GM19043 (cell line): ENCODE measurements at regions not wholly inside any gene's neighbourhood (a gene's known extent, or its start where the extent isn't known, plus 50 kb on each side); places are given as distances from the start of the nearest gene placed in this dataset.
"Not testable (repeated sequence)": the region's sequence is repeated elsewhere in the genome, so short reads cannot be mapped to it uniquely, and the experiment has no call there.

Source experiments
- ATAC-seq: cut with Tn5 transposase; IDR thresholded peaks from one replicate; pipeline ENCODE4 v1.9.1; 2021; ENCODE audit warnings: low read depth; ENCODE audit not compliant: unreplicated experiment

DNA sequence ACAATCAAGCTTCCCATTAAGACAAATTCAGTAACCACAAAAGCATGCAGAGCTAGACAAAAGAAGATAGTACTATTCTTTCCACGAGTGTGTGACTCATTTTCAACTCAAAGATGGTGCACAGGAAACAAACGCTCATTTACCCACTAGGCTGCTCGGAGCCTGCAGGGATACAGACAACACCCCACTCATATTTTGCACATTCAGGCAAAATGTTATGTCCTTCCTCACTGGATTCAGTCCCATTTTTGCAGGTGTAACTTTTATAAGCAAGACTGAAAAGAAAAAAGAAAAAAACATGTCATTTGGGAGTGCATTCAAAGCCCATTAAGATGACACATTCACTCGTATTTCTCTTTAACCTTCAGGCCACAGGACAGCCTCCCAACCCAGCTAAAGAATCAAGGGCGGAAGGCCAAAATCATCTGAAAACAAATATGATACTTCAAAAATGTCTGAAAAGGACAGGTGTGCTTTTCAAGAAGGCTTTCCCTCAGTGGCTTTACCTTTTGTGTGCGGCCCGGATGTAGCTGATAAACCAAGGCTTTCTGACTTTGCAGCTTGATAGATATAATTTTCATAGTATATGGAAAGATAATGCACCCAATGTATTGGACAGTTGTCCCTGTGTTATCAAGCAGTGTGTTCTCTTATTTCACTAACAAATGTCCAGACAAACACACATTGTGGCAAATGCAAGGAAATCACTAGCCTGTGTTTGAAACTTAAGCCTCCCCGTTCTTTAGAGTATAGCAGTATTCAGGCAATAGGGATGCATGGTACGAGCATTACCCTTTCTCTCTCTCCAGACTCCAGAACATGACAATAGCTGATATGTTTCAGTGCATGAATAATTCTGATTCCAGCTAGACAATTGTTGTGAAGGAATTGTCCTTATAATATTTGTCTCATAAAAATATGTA lies 147.8 kb upstream of the KRR1 start:
- no peak for ATAC-seq

DNA sequence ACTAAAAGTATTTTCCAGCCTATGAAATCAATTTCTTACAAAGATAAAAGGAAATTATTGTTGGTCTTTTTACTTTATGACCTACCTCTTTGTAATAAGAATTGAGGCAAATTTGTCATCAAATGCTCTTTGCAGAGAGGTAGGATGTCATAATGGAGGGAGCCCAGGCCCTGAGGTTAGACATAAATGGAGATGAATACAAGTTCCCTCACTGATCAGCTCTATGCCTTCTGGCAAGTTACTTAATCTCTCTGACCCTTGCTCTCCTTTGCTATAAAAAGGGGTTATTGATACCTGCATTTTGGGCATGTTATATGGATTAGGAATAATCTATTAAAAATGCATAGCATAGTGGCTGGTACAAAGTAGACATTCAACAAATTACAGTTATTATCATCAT lies 146.9 kb upstream of the KRR1 start:
- ATAC-seq = no peak

GRCh38 chr12:75657831-75658230 lies 146.4 kb upstream of the KRR1 start:
- ATAC-seq = no peak

- ATAC-seq = not testable (repeated sequence)
These were observed 145.9 kb upstream of the KRR1 start for GRCh38 chr12:75657354-75657753.

- no peak for ATAC-seq
These were observed 145.2 kb upstream of the KRR1 start for GRCh38 chr12:75656648-75657047.

DNA sequence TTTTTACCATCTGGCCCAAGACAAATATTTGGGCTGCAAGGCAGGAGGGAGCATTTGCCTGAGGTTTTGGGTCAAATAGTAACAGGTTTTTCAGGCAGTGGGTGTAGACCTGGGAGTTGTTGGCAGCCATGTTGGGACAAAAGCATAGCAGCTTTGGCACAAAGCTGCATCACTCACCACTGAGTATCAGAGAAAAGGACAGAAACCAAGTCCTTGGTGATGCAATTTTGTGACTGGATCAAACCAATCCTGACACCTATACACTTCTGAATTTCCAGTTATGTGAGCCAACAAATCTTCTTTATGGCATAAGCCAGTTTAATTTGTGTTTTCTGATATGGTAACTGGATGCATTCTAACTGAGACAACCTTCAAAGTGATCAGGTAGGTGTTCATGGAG lies 144.8 kb upstream of the KRR1 start:
- no peak for ATAC-seq

DNA sequence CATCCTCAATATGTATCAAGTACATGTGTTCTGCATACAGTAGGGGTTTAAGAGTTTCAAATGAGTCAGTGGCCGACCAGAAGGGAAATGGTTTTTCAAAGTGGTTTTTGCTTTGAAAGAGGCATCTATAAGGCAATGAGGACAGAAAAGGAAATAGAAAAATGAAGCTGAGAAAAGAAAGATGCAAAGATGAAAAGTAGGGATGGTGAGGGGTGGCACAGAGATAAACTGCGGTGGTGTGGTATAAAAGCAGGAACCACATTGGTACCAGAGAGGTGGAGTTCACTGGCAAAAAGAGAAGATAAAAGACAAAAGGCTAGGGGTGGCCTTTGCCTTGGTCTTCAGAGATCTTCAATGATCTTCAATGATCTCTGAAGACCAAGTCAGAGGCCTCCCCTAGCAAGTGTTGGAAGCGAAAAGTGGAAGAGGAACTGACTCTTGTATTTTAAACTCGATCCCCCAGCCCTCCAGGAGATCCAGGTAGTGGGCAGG lies 144.0 kb upstream of the KRR1 start:
- ATAC-seq = peak; percentile 77

DNA sequence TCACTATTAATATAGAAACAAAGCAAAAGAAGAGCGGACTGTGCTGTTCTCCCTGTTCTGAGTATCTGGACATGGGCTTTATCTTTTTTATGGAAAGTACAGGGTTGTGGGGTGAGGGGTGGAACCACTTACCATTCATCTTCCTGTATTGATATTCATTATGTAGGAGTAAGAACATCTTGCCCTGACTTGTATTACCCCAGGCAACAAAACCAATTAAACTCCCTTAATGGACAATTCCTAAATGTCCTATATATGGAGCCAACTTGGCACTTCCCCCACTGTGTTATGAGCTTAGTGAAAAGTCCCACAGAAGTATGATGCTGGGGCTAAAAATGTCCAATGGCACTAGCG lies 139.9 kb upstream of the KRR1 start:
- no peak for ATAC-seq

DNA sequence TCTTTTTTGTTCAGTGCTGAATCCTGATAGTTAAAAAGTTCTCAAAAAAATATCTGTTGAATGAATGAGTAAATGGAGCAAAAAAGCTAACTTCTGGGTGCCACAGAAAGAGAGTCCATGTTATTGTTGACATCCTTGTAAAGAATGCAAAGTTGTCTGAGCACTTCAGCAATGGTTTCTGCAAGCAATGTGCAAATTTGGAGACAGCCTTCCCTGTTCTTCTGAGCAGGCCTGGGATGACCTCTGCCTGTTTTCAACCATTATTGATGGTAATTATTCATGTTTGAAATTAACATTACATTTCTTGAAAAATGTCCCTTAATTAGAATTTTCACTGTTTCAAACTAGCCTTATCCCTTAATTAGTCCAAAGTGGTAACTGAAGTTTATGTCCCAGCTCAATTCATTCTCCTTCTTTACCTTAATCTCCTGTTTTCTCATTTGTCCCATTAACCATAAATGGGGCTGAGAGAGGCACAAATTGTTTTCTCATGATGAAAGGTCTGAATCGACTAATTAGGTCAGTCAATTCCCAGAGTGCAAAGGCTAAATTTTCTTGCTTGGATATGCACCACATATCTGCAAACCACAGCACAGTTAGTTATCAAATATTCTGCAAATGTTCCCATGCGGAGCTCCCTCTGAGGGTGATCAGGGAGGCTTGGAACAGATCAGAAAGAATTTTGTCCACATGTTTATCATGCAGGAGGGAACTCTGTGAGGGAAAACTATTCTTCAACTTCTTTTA lies 139.4 kb upstream of the KRR1 start:
- ATAC-seq = no peak

GRCh38 chr12:75650100-75650499 lies 138.7 kb upstream of the KRR1 start:
- no peak for ATAC-seq

- ATAC-seq = no peak
These were observed 137.4 kb upstream of the KRR1 start for GRCh38 chr12:75648856-75649255.

- ATAC-seq = no peak
These were observed 135.2 kb upstream of the KRR1 start for GRCh38 chr12:75646329-75647210.

- ATAC-seq = no peak
These were observed 133.2 kb upstream of the KRR1 start for GRCh38 chr12:75644472-75645072.

DNA sequence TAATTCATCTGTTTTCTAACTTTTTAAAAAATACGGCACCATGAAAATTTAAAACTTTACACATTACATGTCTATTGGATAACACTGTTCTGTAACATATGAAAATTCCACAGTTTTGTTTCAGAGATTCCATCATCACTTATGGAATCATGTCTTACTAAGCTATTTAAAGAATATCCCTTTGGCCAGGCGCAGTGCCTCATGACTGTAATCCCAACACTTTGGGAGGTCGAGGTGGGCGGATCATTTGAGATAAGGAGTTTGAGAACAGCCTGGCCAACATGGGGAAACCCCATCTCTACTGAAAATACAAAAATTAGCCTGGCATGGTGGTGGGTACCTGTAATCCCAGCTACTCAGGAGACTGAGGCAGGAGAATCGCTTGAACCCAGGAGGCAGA lies 131.7 kb upstream of the KRR1 start:
- not testable (repeated sequence) for ATAC-seq

DNA sequence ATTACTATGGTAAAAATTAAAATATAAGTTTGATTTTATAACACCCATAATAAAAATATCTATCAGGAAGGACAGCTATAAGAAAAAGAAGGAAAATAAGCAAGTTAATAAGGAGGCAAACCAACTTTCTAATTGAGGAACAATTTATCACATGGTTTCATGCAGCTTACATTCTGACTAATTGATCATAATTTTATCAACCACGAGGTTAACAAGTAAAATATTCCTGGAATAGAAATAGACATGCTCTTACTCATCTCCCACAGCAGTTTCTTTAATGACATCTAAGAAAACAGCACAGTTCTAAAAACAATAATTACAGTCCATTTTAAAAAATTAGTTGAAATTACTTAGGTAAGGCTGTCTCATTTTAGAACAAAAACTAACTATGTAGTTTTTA lies 130.8 kb upstream of the KRR1 start:
- ATAC-seq = no peak

- ATAC-seq = peak; percentile 100
These were observed 129.8 kb upstream of the KRR1 start for GRCh38 chr12:75641031-75641780.

DNA sequence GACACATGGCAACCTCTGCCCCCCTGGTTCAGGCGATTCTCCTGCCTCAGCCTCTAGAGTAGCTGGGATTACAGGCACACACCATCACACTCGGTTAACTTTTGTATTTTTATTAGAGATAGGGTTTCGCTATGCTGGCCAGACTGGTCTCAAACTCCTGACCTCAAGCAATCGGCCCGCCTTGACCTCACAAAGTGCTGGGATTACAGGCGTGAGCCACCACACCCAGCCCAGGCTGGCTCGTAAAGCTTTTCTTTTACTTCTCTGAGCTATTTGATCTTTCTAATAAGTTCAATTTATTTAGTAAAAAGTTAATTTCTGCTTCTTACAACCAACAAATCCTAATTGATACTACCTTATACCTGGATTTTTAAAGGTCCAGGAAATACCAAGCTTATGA lies 127.4 kb upstream of the KRR1 start:
- ATAC-seq = no peak

DNA sequence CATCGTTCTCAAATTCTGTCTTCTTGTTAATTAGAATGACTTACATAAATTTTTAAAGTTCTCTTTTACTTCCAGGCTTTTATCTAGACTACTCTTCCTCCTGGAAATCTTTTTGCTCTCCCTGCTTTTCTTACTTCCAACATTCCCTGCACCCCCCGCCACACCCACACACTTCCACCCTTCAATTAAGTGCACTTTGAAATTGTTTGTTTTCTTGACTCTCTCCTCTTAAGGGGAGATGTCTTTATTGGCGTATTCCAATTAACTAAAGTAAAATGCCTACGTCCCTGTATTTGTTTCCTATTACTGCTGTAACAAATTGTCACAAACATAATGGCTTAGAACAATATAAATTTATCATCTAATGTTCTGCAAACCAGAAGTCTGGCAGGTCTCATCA lies 125.2 kb upstream of the KRR1 start:
- no peak for ATAC-seq

GRCh38 chr12:75635606-75636444 lies 124.4 kb upstream of the KRR1 start:
- ATAC-seq = no peak
